ENCODE measurements at regions not wholly inside any gene's neighbourhood (a gene's known extent, or its start where the extent isn't known, plus 50 kb on each side); places are given as distances from the start of the nearest gene placed in this dataset.
"Not testable (repeated sequence)": the region's sequence is repeated elsewhere in the genome, so short reads cannot be mapped to it uniquely, and the experiment has no call there.

DNA sequence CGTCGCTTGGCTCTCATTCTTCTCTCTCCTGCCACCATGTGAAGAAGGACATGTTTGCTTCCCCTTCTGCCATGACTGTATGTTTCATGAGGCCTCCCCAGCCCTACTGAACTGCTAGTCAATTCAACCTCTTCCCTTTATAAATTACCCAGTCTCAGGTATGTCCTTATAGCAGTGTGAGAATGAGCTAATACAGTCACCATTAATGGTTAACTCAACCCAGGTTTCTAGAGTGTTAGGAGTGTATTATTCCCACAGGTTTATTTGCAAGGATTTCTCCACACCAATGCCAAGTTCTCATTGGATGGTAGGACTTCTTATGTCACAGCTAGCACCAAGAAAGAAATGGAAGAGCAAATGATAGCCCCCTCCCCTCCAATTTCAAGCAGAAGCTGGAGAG, 71.9 kb downstream of the DYNAP start:
- WGBS: 100% methylated on average over 2 of the region's 2 CpGs
- H3K4me1 ChIP-seq (ENCODE audit: insufficient read depth, low read length): no peaks in the 10 kb centered on the region
- H3K36me3 ChIP-seq (ENCODE audit: insufficient read depth, low read length): no peaks in the 10 kb centered on the region
- peaks cover 7% of the 10 kb centered on the region for H3K9me3 ChIP-seq (ENCODE audit: insufficient read depth, low read depth, low read length)
- H3K4me3 ChIP-seq (ENCODE audit: low read length): no peak overlapping the region
- H3K27me3 ChIP-seq (ENCODE audit: insufficient read depth, low read length): no peaks in the 10 kb centered on the region
- H3K9ac ChIP-seq (ENCODE audit: low read depth, low read length): no peak overlapping the region
- H3K27ac ChIP-seq (ENCODE audit: low read depth, low read length): no peak overlapping the region

DNA sequence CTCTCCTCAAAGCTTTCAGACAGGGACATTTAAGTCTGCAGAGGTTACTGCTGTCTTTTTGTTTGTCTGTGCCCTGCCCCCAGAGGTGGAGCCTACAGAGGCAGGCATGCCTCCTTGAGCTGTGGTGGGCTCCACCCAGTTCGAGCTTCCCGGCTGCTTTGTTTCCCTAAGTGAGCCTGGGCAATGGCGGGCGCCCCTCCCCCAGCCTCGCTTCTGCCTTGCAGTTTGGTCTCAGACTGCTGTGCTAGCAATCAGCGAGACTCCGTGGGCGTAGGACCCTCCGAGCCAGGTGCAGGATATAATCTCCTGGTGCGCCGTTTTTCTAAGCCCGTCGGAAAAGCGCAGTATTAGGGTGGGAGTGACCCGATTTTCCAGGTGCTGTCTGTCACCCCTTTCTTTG, 78.7 kb downstream of the DYNAP start:
- not testable (repeated sequence) for H3K36me3 ChIP-seq (ENCODE audit: insufficient read depth, low read length); H3K9ac ChIP-seq (ENCODE audit: low read depth, low read length); H3K4me1 ChIP-seq (ENCODE audit: insufficient read depth, low read length); H3K4me3 ChIP-seq (ENCODE audit: low read length); H3K9me3 ChIP-seq (ENCODE audit: insufficient read depth, low read depth, low read length); H3K27ac ChIP-seq (ENCODE audit: low read depth, low read length); H3K27me3 ChIP-seq (ENCODE audit: insufficient read depth, low read length)
- WGBS: 95% methylated on average over 14 of the region's 15 CpGs

DNA sequence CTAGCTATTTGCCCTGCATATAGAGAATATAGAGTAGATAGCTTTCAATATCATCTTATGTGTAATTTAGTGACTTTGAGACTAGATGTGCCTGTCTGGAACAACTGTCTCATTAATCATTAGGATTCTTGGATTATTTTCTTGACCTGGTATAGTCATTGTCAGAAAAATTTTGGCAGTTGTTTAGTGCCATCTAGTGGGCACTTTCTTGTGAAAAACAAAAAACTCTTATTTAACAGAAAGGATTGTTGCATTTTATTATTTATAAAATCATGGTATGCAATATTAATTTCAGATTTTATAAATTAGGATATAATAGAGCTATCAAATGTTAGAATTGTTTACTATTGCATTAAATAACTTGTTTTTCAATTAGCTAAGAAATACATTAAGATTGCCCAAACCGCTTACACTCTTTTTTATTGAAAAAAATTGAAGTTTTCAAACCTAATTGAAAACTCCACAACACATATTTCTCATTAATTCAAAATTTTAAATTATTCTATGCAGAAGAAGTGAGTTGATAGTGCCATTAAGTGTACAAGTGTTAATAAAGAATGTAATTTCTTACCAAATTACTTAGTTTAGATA, 80.3 kb downstream of the DYNAP start:
- no peak overlapping the region for H3K9ac ChIP-seq (ENCODE audit: low read depth, low read length)
- no peak overlapping the region for H3K4me3 ChIP-seq (ENCODE audit: low read length)
- peaks cover 6% of the 10 kb centered on the region; the same call in 1 of the 2 replicates for H3K36me3 ChIP-seq (ENCODE audit: insufficient read depth, low read length)
- peaks cover 9% of the 10 kb centered on the region for H3K9me3 ChIP-seq (ENCODE audit: insufficient read depth, low read depth, low read length)
- no peak overlapping the region for H3K27ac ChIP-seq (ENCODE audit: low read depth, low read length)
- no peaks in the 10 kb centered on the region for H3K27me3 ChIP-seq (ENCODE audit: insufficient read depth, low read length)
- WGBS: no CpG with 5 or more reads among the region's 1 CpG
- no peaks in the 10 kb centered on the region; the same call in 1 of the 2 replicates for H3K4me1 ChIP-seq (ENCODE audit: insufficient read depth, low read length)

DNA sequence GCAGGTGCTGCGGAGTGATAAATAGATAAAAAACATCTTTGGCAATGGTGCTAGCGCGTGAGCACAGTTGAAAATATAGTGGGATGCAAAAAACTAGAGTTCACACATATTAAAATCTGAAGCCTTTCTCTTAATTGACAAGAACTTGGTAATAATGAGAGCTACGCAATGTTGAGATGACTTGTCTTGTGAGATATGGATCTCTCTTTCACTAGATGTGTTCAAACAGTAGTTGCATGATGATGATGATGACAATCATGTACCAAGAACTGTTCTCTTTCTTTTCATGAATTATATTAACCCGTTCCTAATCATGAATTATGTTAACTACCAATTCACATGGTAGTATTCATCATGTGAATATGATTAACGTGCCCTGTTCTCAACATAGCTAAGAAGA, 81.1 kb downstream of the DYNAP start:
- peaks cover 9% of the 10 kb centered on the region for H3K9me3 ChIP-seq (ENCODE audit: insufficient read depth, low read depth, low read length)
- no peaks in the 10 kb centered on the region; the same call in 1 of the 2 replicates for H3K4me1 ChIP-seq (ENCODE audit: insufficient read depth, low read length)
- peaks cover 6% of the 10 kb centered on the region; the same call in 1 of the 2 replicates for H3K36me3 ChIP-seq (ENCODE audit: insufficient read depth, low read length)
- WGBS: 95% methylated on average over 5 of the region's 6 CpGs
- no peak overlapping the region for H3K9ac ChIP-seq (ENCODE audit: low read depth, low read length)
- no peak overlapping the region for H3K4me3 ChIP-seq (ENCODE audit: low read length)
- no peaks in the 10 kb centered on the region for H3K27me3 ChIP-seq (ENCODE audit: insufficient read depth, low read length)
- no peak overlapping the region for H3K27ac ChIP-seq (ENCODE audit: low read depth, low read length)

DNA sequence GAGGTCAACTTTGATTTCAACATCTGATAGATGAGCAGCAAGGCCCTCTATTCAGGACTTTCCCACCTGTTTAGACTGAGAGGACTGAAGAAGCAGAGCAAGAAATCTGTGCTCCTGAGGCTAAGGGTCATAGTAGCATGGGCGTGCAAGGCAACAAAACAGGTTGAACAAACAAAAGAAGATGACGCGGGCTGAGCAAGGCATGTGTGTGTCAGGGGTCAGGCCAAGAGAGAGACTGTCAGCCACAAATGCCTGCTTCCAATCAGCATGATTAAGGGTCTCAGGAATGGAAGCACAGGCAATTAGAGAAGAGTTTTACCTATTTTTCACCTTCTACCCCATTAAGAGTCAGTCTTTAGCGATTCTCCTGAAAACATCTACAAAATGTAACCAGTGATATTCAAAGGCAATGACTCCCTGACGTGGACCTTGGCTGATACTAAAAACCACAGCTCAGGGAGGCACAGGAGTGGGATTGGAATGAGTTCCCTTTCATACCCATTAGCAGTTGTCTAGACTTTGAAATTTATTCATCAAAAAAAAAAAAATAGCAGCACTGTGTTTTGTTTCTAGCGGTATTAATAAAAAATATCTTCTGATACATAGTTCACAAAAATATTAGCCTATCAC, 81.9 kb downstream of the DYNAP start:
- Histone ChIP-seq H3K4me3 (ENCODE audit: low read length) (no peak overlapping the region), H3K4me1 (ENCODE audit: insufficient read depth, low read length) (no peaks in the 10 kb centered on the region; the same call in 1 of the 2 replicates), H3K9ac (ENCODE audit: low read depth, low read length) (no peak overlapping the region), H3K36me3 (ENCODE audit: insufficient read depth, low read length) (peaks cover 6% of the 10 kb centered on the region; the same call in 1 of the 2 replicates), H3K27me3 (ENCODE audit: insufficient read depth, low read length) (no peaks in the 10 kb centered on the region), H3K27ac (ENCODE audit: low read depth, low read length) (no peak overlapping the region), H3K9me3 (ENCODE audit: insufficient read depth, low read depth, low read length) (peaks cover 9% of the 10 kb centered on the region)
- 93% methylated on average over 5 of the region's 6 CpGs for WGBS

DNA sequence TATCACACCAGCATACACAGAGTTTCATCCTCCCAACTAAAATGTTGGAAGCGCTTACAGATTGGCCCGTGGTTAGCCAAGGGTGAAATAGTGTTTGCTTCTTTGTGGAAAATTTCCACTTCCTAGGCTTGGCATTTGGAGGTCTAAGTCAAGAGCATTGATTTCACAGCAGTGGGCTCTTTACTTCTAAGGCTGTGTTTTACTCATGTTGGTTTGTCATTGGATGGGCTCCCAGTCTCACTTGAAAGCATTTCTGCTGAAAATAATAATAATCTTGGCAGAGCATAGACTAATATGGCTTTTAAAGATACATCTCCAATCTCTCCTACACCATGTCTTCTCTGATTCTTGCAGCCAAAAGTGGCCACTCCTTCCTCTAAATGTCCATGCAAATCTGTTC, 82.9 kb downstream of the DYNAP start:
- Histone ChIP-seq H3K4me3 (ENCODE audit: low read length) (no peak overlapping the region), H3K9ac (ENCODE audit: low read depth, low read length) (no peak overlapping the region), H3K27ac (ENCODE audit: low read depth, low read length) (no peak overlapping the region), H3K9me3 (ENCODE audit: insufficient read depth, low read depth, low read length) (peaks cover 9% of the 10 kb centered on the region), H3K27me3 (ENCODE audit: insufficient read depth, low read length) (no peaks in the 10 kb centered on the region), H3K36me3 (ENCODE audit: insufficient read depth, low read length) (peaks cover 6% of the 10 kb centered on the region; the same call in 1 of the 2 replicates), H3K4me1 (ENCODE audit: insufficient read depth, low read length) (no peaks in the 10 kb centered on the region; the same call in 1 of the 2 replicates)
- 97% methylated on average over 2 of the region's 2 CpGs for WGBS

DNA sequence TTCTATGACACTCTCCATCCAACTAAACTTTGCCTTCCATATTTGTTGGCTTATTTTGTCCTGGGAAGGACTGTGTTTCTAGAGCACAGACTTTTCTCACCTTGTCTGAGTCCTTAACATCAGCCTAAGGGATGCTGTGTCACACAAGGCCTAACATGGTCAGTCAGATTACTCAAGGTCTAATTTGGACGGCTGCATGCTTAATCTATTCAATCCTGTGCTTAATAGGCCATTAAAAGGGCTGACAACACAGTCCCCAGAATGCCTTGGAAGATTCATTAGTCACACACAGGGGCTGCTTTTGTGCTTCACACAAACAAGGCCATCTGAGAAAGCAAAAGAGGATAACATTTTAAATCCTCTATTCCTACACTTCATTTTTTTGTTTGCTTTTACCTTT, 84.0 kb downstream of the DYNAP start:
- no peak overlapping the region for H3K9ac ChIP-seq (ENCODE audit: low read depth, low read length)
- peaks cover 6% of the 10 kb centered on the region; the same call in 1 of the 2 replicates for H3K36me3 ChIP-seq (ENCODE audit: insufficient read depth, low read length)
- H3K27me3 ChIP-seq (ENCODE audit: insufficient read depth, low read length): no peaks in the 10 kb centered on the region
- peaks cover 9% of the 10 kb centered on the region for H3K9me3 ChIP-seq (ENCODE audit: insufficient read depth, low read depth, low read length)
- WGBS: 74% methylated on average over 1 of the region's 1 CpG
- H3K4me1 ChIP-seq (ENCODE audit: insufficient read depth, low read length): no peaks in the 10 kb centered on the region; the same call in 1 of the 2 replicates
- H3K4me3 ChIP-seq (ENCODE audit: low read length): no peak overlapping the region
- H3K27ac ChIP-seq (ENCODE audit: low read depth, low read length): no peak overlapping the region

DNA sequence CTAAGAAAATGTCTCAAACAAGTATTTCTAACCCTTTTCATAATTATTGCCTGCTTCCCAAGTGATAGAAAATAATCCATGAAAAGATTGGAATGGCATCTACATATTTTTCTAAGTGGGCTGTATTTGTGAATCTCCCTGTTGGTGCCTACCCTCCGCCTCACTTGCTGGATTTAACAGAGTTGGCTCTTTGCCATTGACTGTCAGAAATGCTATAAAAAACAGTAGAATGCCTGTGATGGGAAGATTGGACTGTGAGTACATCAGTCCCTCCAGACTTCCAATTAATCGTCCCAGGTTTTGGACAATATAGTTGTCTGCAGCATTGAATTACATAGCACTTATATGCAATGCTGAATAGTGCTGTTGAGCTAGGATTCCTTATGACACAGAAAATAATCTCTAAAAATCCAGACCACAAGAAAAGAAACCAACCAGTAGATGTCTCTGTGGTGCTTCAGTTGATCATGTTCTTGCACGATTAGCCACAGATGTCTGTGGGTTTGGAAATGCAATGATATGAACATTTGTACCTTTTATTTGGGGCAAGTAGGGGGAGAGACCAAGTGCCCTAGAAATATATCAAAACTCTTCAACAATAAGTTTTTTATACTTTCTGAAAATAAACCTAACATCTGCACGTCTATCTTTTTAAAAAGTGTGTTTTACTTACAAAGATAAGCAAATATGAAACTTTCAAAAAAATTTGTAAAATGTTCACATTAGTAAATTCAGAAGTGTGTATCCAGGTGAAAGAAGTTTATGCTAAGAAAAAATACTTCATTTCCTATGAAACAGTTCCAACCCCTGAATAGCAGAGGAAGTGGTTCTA, 88.5 kb downstream of the DYNAP start:
- Histone ChIP-seq H3K27ac (ENCODE audit: low read depth, low read length) (no peak overlapping the region), H3K36me3 (ENCODE audit: insufficient read depth, low read length) (no peaks in the 10 kb centered on the region), H3K4me3 (ENCODE audit: low read length) (no peak overlapping the region), H3K9ac (ENCODE audit: low read depth, low read length) (no peak overlapping the region), H3K27me3 (ENCODE audit: insufficient read depth, low read length) (no peaks in the 10 kb centered on the region), H3K4me1 (ENCODE audit: insufficient read depth, low read length) (no peaks in the 10 kb centered on the region; the same call in 1 of the 2 replicates), H3K9me3 (ENCODE audit: insufficient read depth, low read depth, low read length) (no peaks in the 10 kb centered on the region)
- WGBS: 65% methylated on average over 2 of the region's 4 CpGs

DNA sequence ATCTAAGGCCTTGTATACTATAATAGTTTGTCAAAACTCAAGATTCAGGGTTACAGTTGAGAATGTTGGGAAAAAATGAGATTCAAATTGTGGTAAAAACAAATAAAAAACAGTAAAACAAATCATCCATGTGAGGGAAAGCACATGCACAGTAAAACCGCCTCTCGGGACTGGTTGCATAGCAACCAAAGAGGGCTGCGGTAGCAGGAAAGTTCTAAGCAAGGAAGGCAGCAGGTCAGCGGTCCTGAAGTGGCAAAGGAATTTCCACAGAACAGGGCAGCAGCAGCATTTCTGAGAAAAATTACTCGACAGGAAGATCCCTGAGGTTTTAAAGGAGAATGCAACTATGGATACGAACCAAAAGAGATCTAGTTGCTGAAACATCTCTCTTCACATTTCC, 93.7 kb downstream of the DYNAP start:
- no peaks in the 10 kb centered on the region for H3K27me3 ChIP-seq (ENCODE audit: insufficient read depth, low read length)
- 54% methylated on average over 6 of the region's 6 CpGs for WGBS

DNA sequence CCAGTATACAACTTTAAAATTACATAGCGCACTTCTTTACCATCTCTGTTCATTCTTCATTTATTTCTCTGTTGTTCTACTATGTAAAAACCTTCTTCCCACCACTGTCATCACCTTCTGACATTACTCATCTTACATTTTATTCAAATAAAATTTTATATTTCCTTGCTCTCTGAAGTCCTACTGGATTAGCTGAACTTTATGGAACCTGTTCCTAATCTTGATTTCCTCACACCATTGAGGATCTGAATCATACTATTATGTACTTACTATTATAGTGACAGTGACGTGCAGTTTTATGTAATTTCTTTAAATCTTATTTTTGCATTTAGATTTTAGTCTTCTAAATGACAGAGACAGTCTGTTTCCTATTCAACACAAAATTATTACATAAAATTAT, 98.3 kb downstream of the DYNAP start:
- Histone ChIP-seq H3K36me3 (ENCODE audit: insufficient read depth, low read length) (no peaks in the 10 kb centered on the region), H3K9ac (ENCODE audit: low read depth, low read length) (no peak overlapping the region), H3K27ac (ENCODE audit: low read depth, low read length) (no peak overlapping the region), H3K4me1 (ENCODE audit: insufficient read depth, low read length) (no peaks in the 10 kb centered on the region), H3K4me3 (ENCODE audit: low read length) (no peak overlapping the region), H3K27me3 (ENCODE audit: insufficient read depth, low read length) (no peaks in the 10 kb centered on the region), H3K9me3 (ENCODE audit: insufficient read depth, low read depth, low read length) (no peaks in the 10 kb centered on the region; the same call in 1 of the 2 replicates)
- 91% methylated on average over 1 of the region's 2 CpGs for WGBS

More for the DNA sequence above, 93.7 kb downstream of the DYNAP start:
- Histone ChIP-seq H3K9ac (ENCODE audit: low read depth, low read length) (no peak overlapping the region), H3K36me3 (ENCODE audit: insufficient read depth, low read length) (no peaks in the 10 kb centered on the region), H3K27ac (ENCODE audit: low read depth, low read length) (no peak overlapping the region), H3K4me3 (ENCODE audit: low read length) (no peak overlapping the region), H3K4me1 (ENCODE audit: insufficient read depth, low read length) (no peaks in the 10 kb centered on the region), H3K9me3 (ENCODE audit: insufficient read depth, low read depth, low read length) (no peaks in the 10 kb centered on the region)

DNA sequence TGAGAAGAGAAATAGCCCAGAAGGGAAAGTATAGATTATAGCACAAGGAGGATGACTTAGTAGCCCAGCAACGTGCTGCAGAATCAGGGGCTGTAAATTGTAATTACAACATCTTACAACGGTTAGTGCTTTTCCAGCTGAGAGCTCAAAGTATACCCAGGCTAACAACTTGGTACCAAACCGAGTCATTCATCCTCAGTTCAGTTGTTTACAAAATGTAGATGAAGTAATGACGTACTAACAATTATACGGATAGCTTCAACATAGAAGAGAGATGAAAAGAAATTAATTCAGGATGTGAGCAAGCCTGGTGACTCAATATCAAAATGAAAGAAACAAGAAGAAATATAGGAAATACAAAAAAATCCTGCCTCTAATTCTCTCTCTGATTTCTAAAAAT, 99.2 kb downstream of the DYNAP start:
- Histone ChIP-seq H3K36me3 (ENCODE audit: insufficient read depth, low read length) (no peaks in the 10 kb centered on the region), H3K27ac (ENCODE audit: low read depth, low read length) (no peak overlapping the region), H3K9me3 (ENCODE audit: insufficient read depth, low read depth, low read length) (no peaks in the 10 kb centered on the region; the same call in 1 of the 2 replicates), H3K4me3 (ENCODE audit: low read length) (no peak overlapping the region), H3K4me1 (ENCODE audit: insufficient read depth, low read length) (no peaks in the 10 kb centered on the region), H3K9ac (ENCODE audit: low read depth, low read length) (no peak overlapping the region), H3K27me3 (ENCODE audit: insufficient read depth, low read length) (no peaks in the 10 kb centered on the region)
- 87% methylated on average over 5 of the region's 5 CpGs for WGBS

Data from HUES64 (cell line).